ENCODE measurements at regions not wholly inside any gene's neighbourhood (a gene's known extent, or its start where the extent isn't known, plus 50 kb on each side); places are given as distances from the start of the nearest gene placed in this dataset.

GRCh38 chr20:17021481-17021880 is 205.4 kb upstream of the PCSK2 start:
- no peak for DNase-seq (ENCODE audit: extremely low spot score)
- no peak for TF ChIP-seq CTCF (IDR thresholded peaks at IDR 0.05; ENCODE audit: control extremely low read depth, extremely low read depth, low read depth, missing control alignments)
- CTCF ChIA-PET = no interaction called here
- POLR2A ChIA-PET = no interaction called here

GRCh38 chr20:17023036-17023435 is 203.8 kb upstream of the PCSK2 start:
- ChIA-PET CTCF (no interaction called here), POLR2A (no interaction called here)
- DNase-seq (ENCODE audit: extremely low spot score) = no peak
- TF ChIP-seq CTCF (IDR thresholded peaks at IDR 0.05; ENCODE audit: control extremely low read depth, extremely low read depth, low read depth, missing control alignments) = no peak

- no peak for DNase-seq (ENCODE audit: extremely low spot score)
- no peak for TF ChIP-seq CTCF (IDR thresholded peaks at IDR 0.05; ENCODE audit: control extremely low read depth, extremely low read depth, low read depth, missing control alignments)
- ChIA-PET CTCF (no interaction called here), POLR2A (no interaction called here)
Measured at GRCh38 chr20:17023806-17024205, 203.0 kb upstream of the PCSK2 start.

GRCh38 chr20:17024513-17025119 is 202.2 kb upstream of the PCSK2 start:
- ChIA-PET CTCF (no interaction called here), POLR2A (no interaction called here)
- no peak for DNase-seq (ENCODE audit: extremely low spot score)
- TF ChIP-seq CTCF (IDR thresholded peaks at IDR 0.05; ENCODE audit: control extremely low read depth, extremely low read depth, low read depth, missing control alignments) = no peak

GRCh38 chr20:17026346-17026745 is 200.5 kb upstream of the PCSK2 start:
- ChIA-PET CTCF (no interaction called here), POLR2A (interaction anchor here (0.6 kb wide), 1 partner anchor 146 kb away, joined by 3 read pairs; no protein-coding TSS in a partner anchor)
- no peak for DNase-seq (ENCODE audit: extremely low spot score)
- no peak for TF ChIP-seq CTCF (IDR thresholded peaks at IDR 0.05; ENCODE audit: control extremely low read depth, extremely low read depth, low read depth, missing control alignments)

- TF ChIP-seq CTCF (IDR thresholded peaks at IDR 0.05; ENCODE audit: control extremely low read depth, extremely low read depth, low read depth, missing control alignments) = no peak
- ChIA-PET POLR2A (no interaction called here), CTCF (no interaction called here)
- no peak for DNase-seq (ENCODE audit: extremely low spot score)
Measured at GRCh38 chr20:17029698-17030097, 197.1 kb upstream of the PCSK2 start.

- no peak for TF ChIP-seq CTCF (IDR thresholded peaks at IDR 0.05; ENCODE audit: control extremely low read depth, extremely low read depth, low read depth, missing control alignments)
- CTCF ChIA-PET = no interaction called here
- POLR2A ChIA-PET = no interaction called here
- no peak for DNase-seq (ENCODE audit: extremely low spot score)
Measured at GRCh38 chr20:17036541-17036940, 190.3 kb upstream of the PCSK2 start.

All from GM10248 (cell line).